ENCODE measurements at regions not wholly inside any gene's neighbourhood (a gene's known extent, or its start where the extent isn't known, plus 50 kb on each side); places are given as distances from the start of the nearest gene placed in this dataset.

DNA sequence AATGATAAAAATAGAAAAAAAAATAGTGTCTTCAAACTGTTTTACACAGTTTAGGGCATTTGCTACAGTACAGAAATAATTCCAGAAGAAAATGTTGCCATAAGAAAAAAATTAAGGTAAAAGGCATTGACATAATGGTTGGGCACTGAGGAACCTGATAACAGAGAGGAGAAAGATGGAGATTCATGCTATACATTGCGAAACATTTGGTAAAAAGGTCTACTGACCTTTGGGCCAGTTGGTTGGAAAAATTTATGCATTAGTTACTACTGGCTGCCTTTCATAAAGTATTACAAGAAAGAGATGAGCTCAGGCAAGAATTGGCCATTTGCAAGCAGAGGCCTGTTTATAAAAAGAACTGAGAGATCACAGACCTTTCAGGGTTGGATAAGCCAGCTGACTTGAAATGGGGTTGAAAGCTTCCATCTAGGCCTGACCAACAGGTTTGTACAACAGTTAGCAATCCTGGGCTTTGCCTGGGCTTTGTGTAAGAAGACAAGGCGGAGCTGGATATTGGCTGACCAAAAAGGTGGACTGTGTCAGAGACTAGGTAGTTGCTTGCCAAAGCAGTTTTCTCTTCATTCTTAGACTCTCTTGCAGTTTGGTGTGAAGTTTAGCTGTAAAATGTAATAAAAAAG, 166.6 kb upstream of the MCTP2 start:
- ATAC-seq (replicated peaks in 1 of 2), result no peak
- H3K9me3 Mint-ChIP-seq, result peaks cover 0 to 5% of the 10 kb centered on the region in 2 donors
- no peak overlapping the region for H3K4me3 Mint-ChIP-seq
- no peaks in the 10 kb centered on the region for H3K4me1 Mint-ChIP-seq (ENCODE audit: low read depth)
- no peaks in the 10 kb centered on the region for H3K27me3 Mint-ChIP-seq (ENCODE audit: low read depth)
- H3K27ac Mint-ChIP-seq, result no peak overlapping the region
- peaks cover 0 to 2% of the 10 kb centered on the region in 2 donors for H3K36me3 Mint-ChIP-seq (ENCODE audit: insufficient read depth in 2 of 2)
- DNase-seq, result no peak

DNA sequence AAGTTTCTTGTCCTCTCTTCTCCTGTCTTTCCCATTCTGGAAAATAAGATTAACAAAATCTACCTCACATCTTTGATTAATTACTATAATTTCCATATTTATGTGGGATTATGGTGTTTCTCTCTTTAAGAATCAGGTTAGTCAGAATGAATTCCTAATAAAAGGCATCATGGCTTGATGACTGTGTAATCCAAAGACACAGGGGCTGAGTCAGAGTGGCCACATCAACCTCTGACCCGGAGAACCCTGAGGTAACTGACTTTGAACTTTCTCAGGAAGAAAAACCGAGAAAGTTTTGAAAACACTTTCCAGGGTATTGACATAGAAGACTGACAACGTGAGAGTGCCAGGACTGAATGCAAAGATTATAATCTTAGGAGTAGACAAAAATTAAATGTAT, 170.3 kb upstream of the MCTP2 start:
- Mint-ChIP-seq H3K9me3 (no peaks in the 10 kb centered on the region), H3K27me3 (ENCODE audit: low read depth) (peaks cover 11% of the 10 kb centered on the region), H3K27ac (no peak overlapping the region), H3K4me1 (ENCODE audit: low read depth) (no peaks in the 10 kb centered on the region), H3K36me3 (ENCODE audit: insufficient read depth in 2 of 2) (no peaks in the 10 kb centered on the region), H3K4me3 (no peak overlapping the region)
- DNase-seq, result no peak
- no peak for ATAC-seq (replicated peaks in 1 of 2)

GRCh38 chr15:94059013-94059587, 172.3 kb upstream of the MCTP2 start:
- peaks cover 0 to 1% of the 10 kb centered on the region in 2 donors for H3K9me3 Mint-ChIP-seq
- no peak overlapping the region for H3K27ac Mint-ChIP-seq
- DNase-seq (no peak), ATAC-seq (replicated peaks in 1 of 2) (no peak)
- no peaks in the 10 kb centered on the region for H3K4me1 Mint-ChIP-seq (ENCODE audit: low read depth)
- H3K27me3 Mint-ChIP-seq (ENCODE audit: low read depth), result peaks cover 11% of the 10 kb centered on the region
- no peak overlapping the region for H3K4me3 Mint-ChIP-seq
- no peaks in the 10 kb centered on the region for H3K36me3 Mint-ChIP-seq (ENCODE audit: insufficient read depth in 2 of 2)

DNA sequence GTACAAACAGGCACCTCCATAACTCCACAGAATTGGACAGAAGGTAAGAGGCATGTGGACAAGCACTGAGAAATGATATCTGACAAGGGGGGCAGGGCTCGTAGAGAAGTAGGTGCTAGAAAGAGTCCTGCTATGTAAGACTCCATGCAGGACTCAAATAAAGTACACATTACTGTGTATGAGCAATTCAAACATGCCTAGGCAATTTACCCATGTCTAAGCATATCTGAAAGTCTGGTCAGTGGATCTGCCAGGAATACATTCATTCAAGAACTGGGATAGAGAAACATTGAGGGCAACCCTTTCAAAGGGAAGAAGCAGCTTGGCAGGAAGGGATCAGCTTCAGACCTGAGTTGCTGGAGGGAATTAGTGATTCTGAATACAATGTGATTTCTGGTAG, 174.1 kb upstream of the MCTP2 start:
- Mint-ChIP-seq H3K4me3 (no peak overlapping the region), H3K9me3 (peaks cover 0 to 1% of the 10 kb centered on the region in 2 donors), H3K27ac (no peak overlapping the region), H3K4me1 (ENCODE audit: low read depth) (no peaks in the 10 kb centered on the region), H3K36me3 (ENCODE audit: insufficient read depth in 2 of 2) (no peaks in the 10 kb centered on the region), H3K27me3 (ENCODE audit: low read depth) (peaks cover 11% of the 10 kb centered on the region)
- ATAC-seq (replicated peaks in 1 of 2), result no peak
- no peak for DNase-seq

GRCh38 chr15:94056314-94056713, 175.0 kb upstream of the MCTP2 start:
- Mint-ChIP-seq H3K27me3 (ENCODE audit: low read depth) (peaks cover 11% of the 10 kb centered on the region), H3K4me3 (no peak overlapping the region), H3K36me3 (ENCODE audit: insufficient read depth in 2 of 2) (no peaks in the 10 kb centered on the region), H3K9me3 (peaks cover 0 to 1% of the 10 kb centered on the region in 2 donors), H3K27ac (no peak overlapping the region), H3K4me1 (ENCODE audit: low read depth) (no peaks in the 10 kb centered on the region)
- DNase-seq (no peak), ATAC-seq (replicated peaks in 1 of 2) (no peak)

GRCh38 chr15:94053626-94054025, 177.7 kb upstream of the MCTP2 start:
- H3K27ac Mint-ChIP-seq, result no peak overlapping the region

GRCh38 chr15:94052711-94053110, 178.7 kb upstream of the MCTP2 start:
- peaks cover 10% of the 10 kb centered on the region for H3K27me3 Mint-ChIP-seq (ENCODE audit: low read depth)
- DNase-seq (no peak), ATAC-seq (replicated peaks in 1 of 2) (no peak)
- no peak overlapping the region for H3K27ac Mint-ChIP-seq
- H3K9me3 Mint-ChIP-seq, result peaks cover 0 to 1% of the 10 kb centered on the region in 2 donors
- no peak overlapping the region for H3K4me3 Mint-ChIP-seq
- H3K36me3 Mint-ChIP-seq (ENCODE audit: insufficient read depth in 2 of 2), result no peaks in the 10 kb centered on the region
- no peaks in the 10 kb centered on the region for H3K4me1 Mint-ChIP-seq (ENCODE audit: low read depth)

More at GRCh38 chr15:94053626-94054025, 177.7 kb upstream of the MCTP2 start:
- Mint-ChIP-seq H3K36me3 (ENCODE audit: insufficient read depth in 2 of 2) (no peaks in the 10 kb centered on the region), H3K27me3 (ENCODE audit: low read depth) (peaks cover 13% of the 10 kb centered on the region), H3K4me3 (no peak overlapping the region), H3K9me3 (peaks cover 0 to 1% of the 10 kb centered on the region in 2 donors), H3K4me1 (ENCODE audit: low read depth) (no peaks in the 10 kb centered on the region)
- ATAC-seq (replicated peaks in 1 of 2) (no peak), DNase-seq (no peak)

- H3K27me3 Mint-ChIP-seq (ENCODE audit: low read depth), result peaks cover 10% of the 10 kb centered on the region
- no peaks in the 10 kb centered on the region for H3K4me1 Mint-ChIP-seq (ENCODE audit: low read depth)
- H3K4me3 Mint-ChIP-seq, result no peak overlapping the region
- ATAC-seq (replicated peaks in 1 of 2), result no peak
- no peak for DNase-seq
- no peaks in the 10 kb centered on the region for H3K36me3 Mint-ChIP-seq (ENCODE audit: insufficient read depth in 2 of 2)
- no peak overlapping the region for H3K27ac Mint-ChIP-seq
- H3K9me3 Mint-ChIP-seq, result peaks cover 0 to 6% of the 10 kb centered on the region in 2 donors
Observed at GRCh38 chr15:94047566-94047965, 183.8 kb upstream of the MCTP2 start.

- ATAC-seq (replicated peaks in 1 of 2), result no peak
- H3K27ac Mint-ChIP-seq, result no peak overlapping the region
- H3K27me3 Mint-ChIP-seq (ENCODE audit: low read depth), result no peaks in the 10 kb centered on the region
- H3K4me1 Mint-ChIP-seq (ENCODE audit: low read depth), result no peaks in the 10 kb centered on the region
- no peak for DNase-seq
- H3K9me3 Mint-ChIP-seq, result peaks cover 0 to 7% of the 10 kb centered on the region in 2 donors
- no peaks in the 10 kb centered on the region for H3K36me3 Mint-ChIP-seq (ENCODE audit: insufficient read depth in 2 of 2)
- H3K4me3 Mint-ChIP-seq, result no peak overlapping the region
Observed at GRCh38 chr15:94042180-94042928, 189.0 kb upstream of the MCTP2 start.

- ATAC-seq (replicated peaks in 1 of 2) (no peak), DNase-seq (no peak)
- Mint-ChIP-seq H3K4me3 (no peak overlapping the region), H3K27me3 (ENCODE audit: low read depth) (no peaks in the 10 kb centered on the region), H3K4me1 (ENCODE audit: low read depth) (no peaks in the 10 kb centered on the region), H3K27ac (no peak overlapping the region), H3K36me3 (ENCODE audit: insufficient read depth in 2 of 2) (no peaks in the 10 kb centered on the region), H3K9me3 (peaks cover 0 to 7% of the 10 kb centered on the region in 2 donors)
Observed at GRCh38 chr15:94041746-94042145, 189.6 kb upstream of the MCTP2 start.

DNA sequence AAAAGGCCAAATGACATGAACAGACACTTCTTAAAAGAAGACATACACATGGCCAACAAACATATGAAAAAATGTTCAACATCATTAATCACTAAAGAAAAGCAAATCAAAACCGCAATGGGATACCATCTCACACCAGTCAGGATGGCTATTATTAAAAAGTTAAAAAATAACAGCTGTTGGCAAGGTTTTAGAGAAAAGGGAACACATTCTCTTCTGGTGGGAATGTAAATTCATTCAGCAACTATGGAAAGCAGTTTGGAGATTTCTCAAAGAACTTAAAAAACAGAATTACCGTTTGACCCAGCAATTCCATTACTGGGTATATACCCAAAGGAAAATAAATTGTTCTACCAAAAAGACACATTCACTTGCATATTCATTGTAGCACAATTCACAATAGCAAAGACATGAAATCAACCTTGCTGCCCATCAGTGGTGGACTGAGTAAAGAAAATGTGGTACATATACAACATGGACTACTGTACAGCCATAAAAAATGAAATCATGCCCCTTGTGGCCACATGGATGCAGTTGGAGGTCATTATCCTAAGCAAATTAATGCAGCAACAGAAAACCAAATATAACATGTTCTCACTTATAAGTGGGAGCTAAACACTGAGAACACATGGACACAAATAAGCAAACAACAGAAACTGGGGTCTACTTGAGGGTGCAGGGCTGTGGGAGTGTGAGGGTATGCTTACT, 190.7 kb upstream of the MCTP2 start:
- Mint-ChIP-seq H3K4me1 (ENCODE audit: low read depth) (no peaks in the 10 kb centered on the region), H3K4me3 (no peak overlapping the region), H3K27me3 (ENCODE audit: low read depth) (peaks cover 10% of the 10 kb centered on the region), H3K9me3 (peaks cover 0 to 6% of the 10 kb centered on the region in 2 donors), H3K36me3 (ENCODE audit: insufficient read depth in 2 of 2) (no peaks in the 10 kb centered on the region), H3K27ac (no peak overlapping the region)
- no peak for ATAC-seq (replicated peaks in 1 of 2)
- no peak for DNase-seq

- Mint-ChIP-seq H3K36me3 (ENCODE audit: insufficient read depth in 2 of 2) (no peaks in the 10 kb centered on the region), H3K4me1 (ENCODE audit: low read depth) (no peaks in the 10 kb centered on the region)
- no peak for ATAC-seq (replicated peaks in 1 of 2)
Observed at GRCh38 chr15:94036156-94036555, 195.2 kb upstream of the MCTP2 start.

GRCh38 chr15:94033683-94034020, 197.7 kb upstream of the MCTP2 start:
- H3K27me3 Mint-ChIP-seq (ENCODE audit: low read depth), result peaks cover 16% of the 10 kb centered on the region
- no peaks in the 10 kb centered on the region for H3K4me1 Mint-ChIP-seq (ENCODE audit: low read depth)
- DNase-seq (no peak), ATAC-seq (replicated peaks in 1 of 2) (no peak)
- H3K36me3 Mint-ChIP-seq (ENCODE audit: insufficient read depth in 2 of 2), result no peaks in the 10 kb centered on the region
- H3K9me3 Mint-ChIP-seq, result peaks cover 0 to 2% of the 10 kb centered on the region in 2 donors
- H3K27ac Mint-ChIP-seq, result no peak overlapping the region
- H3K4me3 Mint-ChIP-seq, result no peak overlapping the region

More at GRCh38 chr15:94036156-94036555, 195.2 kb upstream of the MCTP2 start:
- no peak overlapping the region for H3K4me3 Mint-ChIP-seq
- peaks cover 0 to 2% of the 10 kb centered on the region in 2 donors for H3K9me3 Mint-ChIP-seq
- no peak for DNase-seq
- peaks cover 16% of the 10 kb centered on the region for H3K27me3 Mint-ChIP-seq (ENCODE audit: low read depth)
- H3K27ac Mint-ChIP-seq, result no peak overlapping the region
